NAMALWA (cell line): ENCODE measurements at regions not wholly inside any gene's neighbourhood (a gene's known extent, or its start where the extent isn't known, plus 50 kb on each side); places are given as distances from the start of the nearest gene placed in this dataset.

ENCODE experiments used
- DNase-seq: peaks from one replicate; pipeline ENCODE4 v3.0.0-alpha.2; 2015; ENCODE audit warnings: low spot score

- DNase-seq: no peak
Observed at GRCh38 chr9:30677221-30677620, 1707.2 kb upstream of the ACO1 start.

GRCh38 chr9:30688801-30689200 lies 1695.6 kb upstream of the ACO1 start:
- no peak for DNase-seq

- DNase-seq: no peak
Observed at GRCh38 chr9:30697958-30698357, 1686.5 kb upstream of the ACO1 start.

GRCh38 chr9:30711591-30711990 lies 1672.9 kb upstream of the ACO1 start:
- no peak for DNase-seq

GRCh38 chr9:30713243-30713642 lies 1671.2 kb upstream of the ACO1 start:
- no peak for DNase-seq

- DNase-seq: no peak
Observed at GRCh38 chr9:30714389-30714788, 1670.1 kb upstream of the ACO1 start.

GRCh38 chr9:30718483-30718882 lies 1666.0 kb upstream of the ACO1 start:
- no peak for DNase-seq

- no peak for DNase-seq
Observed at GRCh38 chr9:30722065-30722464, 1662.4 kb upstream of the ACO1 start.

GRCh38 chr9:30723656-30724055 lies 1660.8 kb upstream of the ACO1 start:
- DNase-seq: no peak

GRCh38 chr9:30732060-30732459 lies 1652.4 kb upstream of the ACO1 start:
- DNase-seq: no peak

- peak; percentile 3 for DNase-seq
Observed at GRCh38 chr9:30744871-30745270, 1639.6 kb upstream of the ACO1 start.

- DNase-seq: no peak
Observed at GRCh38 chr9:30746589-30746988, 1637.9 kb upstream of the ACO1 start.

- no peak for DNase-seq
Observed at GRCh38 chr9:30757723-30758122, 1626.7 kb upstream of the ACO1 start.

GRCh38 chr9:30758726-30759446 lies 1625.6 kb upstream of the ACO1 start:
- DNase-seq: no peak

- DNase-seq: no peak
Observed at GRCh38 chr9:30765318-30765717, 1619.1 kb upstream of the ACO1 start.

GRCh38 chr9:30771163-30771708 lies 1613.2 kb upstream of the ACO1 start:
- DNase-seq: no peak

- DNase-seq: no peak
Observed at GRCh38 chr9:30771760-30772159, 1612.7 kb upstream of the ACO1 start.

- no peak for DNase-seq
Observed at GRCh38 chr9:30773427-30773826, 1611.0 kb upstream of the ACO1 start.

GRCh38 chr9:30774326-30774725 lies 1610.1 kb upstream of the ACO1 start:
- DNase-seq: no peak

GRCh38 chr9:30775236-30775635 lies 1609.2 kb upstream of the ACO1 start:
- no peak for DNase-seq

- no peak for DNase-seq
Observed at GRCh38 chr9:30796764-30797163, 1587.7 kb upstream of the ACO1 start.

- DNase-seq: no peak
Observed at GRCh38 chr9:30799527-30800101, 1584.8 kb upstream of the ACO1 start.

- DNase-seq: no peak
Observed at GRCh38 chr9:30800421-30800820, 1584.0 kb upstream of the ACO1 start.

- DNase-seq: no peak
Observed at GRCh38 chr9:30812821-30813220, 1571.6 kb upstream of the ACO1 start.
